CMK (cell line): ENCODE measurements at regions not wholly inside any gene's neighbourhood (a gene's known extent, or its start where the extent isn't known, plus 50 kb on each side); places are given as distances from the start of the nearest gene placed in this dataset.

Experiments
- DNase-seq: peaks from one replicate; pipeline ENCODE4 v3.0.0-alpha.2; 2010; ENCODE audit warnings: low read depth

DNA sequence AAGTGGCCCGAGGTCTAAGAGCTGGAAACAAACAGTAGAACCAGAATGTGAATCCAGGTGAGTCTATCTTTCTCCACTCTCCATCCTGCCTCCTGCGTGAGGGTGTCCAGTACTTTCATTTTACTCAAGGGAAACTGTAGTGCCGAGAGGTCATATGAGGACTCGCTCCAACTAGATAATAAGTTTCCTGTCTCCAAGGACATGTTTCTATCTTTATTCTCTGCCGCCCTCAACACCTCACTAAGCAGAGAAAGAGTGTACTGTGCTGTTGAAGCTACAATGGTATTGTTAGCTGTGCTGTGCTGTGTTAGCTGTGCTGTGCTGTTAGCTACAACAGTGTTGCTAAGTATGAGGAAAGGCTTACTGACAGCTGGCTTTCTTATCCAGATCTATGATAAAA, 137.9 kb upstream of the COL8A1 start:
- DNase-seq, result no peak

- DNase-seq, result no peak
These were observed 138.9 kb upstream of the COL8A1 start for GRCh38 chr3:99499235-99500158.

DNA sequence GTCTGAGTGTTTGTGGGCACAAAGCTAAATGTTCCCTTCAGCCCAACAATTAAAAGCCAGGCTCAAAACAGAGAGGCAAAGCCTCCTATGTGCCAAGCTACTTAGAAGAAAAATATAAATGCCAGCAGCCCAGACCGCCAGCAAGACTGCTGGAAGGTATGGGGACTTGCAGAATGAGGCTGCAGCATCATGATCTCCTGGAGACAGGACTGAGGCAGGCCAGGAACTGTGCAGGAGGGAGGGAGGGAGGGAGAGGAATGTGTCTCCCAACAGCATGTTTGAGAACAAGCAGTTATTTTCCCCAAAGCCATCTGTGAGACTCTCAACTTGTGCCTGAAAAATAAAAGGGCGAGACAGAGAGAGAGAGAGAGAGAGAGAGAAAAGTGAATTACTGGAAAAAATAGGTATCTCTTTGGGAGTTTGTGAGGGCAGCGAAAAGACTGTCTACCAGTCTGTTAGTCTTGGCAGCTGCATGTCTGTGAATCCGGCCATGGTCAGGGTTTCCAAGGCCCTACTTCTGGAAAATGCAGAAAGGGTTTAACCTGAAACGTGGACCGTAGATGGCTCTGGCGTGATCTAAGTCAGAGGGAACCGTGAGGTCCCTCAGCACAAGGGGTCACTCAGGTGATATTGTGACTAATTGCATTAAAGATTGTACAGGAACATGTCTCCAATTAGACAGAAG, 139.7 kb upstream of the COL8A1 start:
- no peak for DNase-seq

DNA sequence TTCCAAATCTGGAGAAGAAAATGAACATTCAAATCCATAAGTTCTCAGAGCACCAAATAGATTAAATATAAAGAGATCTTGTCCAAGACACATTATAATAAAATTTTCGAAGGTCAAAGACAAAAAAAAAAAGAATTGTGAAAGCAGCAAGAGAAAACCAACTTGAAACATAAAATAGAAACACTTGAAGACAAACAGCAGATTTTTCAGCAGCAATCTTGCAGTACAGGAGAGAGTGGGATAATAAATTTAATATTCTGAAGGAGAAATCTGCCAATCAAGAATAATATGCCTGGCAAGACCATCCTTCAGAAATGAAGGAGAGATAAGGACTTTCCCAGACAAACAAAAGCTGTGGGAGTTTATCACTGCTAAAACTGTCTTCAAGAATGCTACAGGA, 150.5 kb upstream of the COL8A1 start:
- no peak for DNase-seq

GRCh38 chr3:99485286-99485685, 153.1 kb upstream of the COL8A1 start:
- no peak for DNase-seq

DNA sequence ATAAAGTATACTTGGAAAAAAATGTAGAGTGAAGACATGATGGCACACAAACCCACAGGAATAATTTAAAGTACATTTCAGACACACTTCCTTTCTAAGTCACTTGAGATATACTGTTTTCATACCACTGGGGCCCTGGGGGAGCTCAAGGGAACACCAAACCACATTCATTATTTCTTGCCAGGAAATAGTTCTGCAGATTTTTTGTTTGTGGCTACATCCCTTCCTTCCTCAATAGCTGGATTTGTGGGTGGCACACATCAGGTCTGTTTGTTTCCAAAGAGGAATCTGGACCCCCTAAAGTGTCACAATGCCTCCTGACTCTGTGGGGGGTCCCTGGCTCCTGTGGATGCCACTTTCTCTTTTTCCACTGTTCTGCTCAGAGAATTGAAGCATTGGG, 153.5 kb upstream of the COL8A1 start:
- no peak for DNase-seq

DNA sequence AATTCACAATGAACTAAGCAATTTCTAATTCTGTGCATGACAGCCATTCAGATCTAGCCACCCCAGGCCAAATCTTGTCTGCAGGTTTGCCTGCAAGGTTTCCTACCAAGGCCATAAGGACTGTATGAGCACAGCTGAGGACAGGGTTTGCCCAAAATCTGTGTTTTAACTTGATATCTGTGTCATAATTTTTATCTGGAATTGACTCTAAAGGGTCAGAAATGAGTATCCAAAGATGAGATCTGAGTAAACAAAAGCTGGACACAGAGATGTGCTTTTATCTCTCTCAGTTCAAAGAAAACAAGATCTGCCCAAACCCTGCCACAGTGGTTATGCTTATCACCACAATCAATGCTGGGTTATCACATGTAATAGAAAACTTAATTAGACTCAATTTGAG, 154.6 kb upstream of the COL8A1 start:
- DNase-seq, result no peak

- DNase-seq, result no peak
These were observed 156.2 kb upstream of the COL8A1 start for GRCh38 chr3:99482191-99482590.

GRCh38 chr3:99481561-99481960, 156.8 kb upstream of the COL8A1 start:
- no peak for DNase-seq

GRCh38 chr3:99479768-99480167, 158.6 kb upstream of the COL8A1 start:
- DNase-seq, result no peak

DNA sequence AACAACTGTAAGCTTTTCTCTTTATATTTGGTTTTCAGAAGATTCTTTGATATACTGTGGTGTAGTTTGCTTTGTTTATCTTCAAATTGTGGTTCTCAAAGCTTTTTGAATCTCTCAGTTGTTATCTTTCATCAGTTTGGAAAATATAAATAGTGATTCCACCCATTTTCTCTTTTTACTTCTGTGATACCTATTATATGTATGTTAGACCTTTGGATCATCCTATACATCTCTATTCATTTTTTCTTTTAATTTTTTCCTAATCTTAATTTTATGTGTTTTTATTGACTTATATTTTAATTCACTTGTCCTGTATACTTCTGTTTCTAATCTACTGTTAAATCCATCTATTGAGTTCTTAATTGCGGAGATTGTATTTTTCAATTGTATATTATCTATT, 160.7 kb upstream of the COL8A1 start:
- DNase-seq, result no peak

DNA sequence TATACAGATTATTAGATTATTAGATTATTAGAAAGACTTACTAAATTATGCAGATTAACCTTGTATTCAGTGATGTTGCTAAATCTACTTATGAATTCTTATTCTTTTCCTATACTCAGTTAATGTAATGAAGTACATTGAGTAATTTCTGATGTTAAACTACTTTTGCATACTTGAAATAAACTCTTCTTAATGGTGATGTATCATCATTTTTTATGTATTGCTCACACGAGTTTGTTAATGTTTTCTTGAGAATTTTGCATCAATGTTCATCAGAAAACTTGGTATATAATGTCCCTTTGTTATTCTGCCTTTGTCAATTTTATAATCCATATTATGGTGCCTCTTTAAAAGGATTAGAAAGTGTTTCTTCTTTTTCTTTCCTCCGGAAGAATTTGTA, 163.2 kb upstream of the COL8A1 start:
- no peak for DNase-seq

DNA sequence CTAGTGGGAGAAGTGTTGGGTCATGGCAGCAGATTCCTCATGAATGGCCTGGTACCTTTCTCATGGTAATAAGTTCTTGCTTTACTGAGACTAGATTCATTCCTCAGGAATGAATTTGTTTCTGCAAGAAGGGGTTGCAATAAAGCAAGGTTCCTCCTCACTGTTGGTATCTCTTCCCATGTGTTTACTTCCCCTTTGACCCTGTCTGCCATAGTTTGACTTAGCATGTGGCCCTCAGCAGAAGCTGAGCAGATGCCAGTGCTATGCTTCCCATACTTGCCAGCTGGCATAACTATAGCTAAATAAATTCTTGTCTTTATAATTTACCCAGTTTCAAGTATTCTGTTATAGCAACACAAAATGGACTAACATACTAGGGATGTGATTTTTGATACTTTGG, 163.6 kb upstream of the COL8A1 start:
- DNase-seq, result no peak

GRCh38 chr3:99473321-99473751, 165.1 kb upstream of the COL8A1 start:
- DNase-seq, result no peak

DNA sequence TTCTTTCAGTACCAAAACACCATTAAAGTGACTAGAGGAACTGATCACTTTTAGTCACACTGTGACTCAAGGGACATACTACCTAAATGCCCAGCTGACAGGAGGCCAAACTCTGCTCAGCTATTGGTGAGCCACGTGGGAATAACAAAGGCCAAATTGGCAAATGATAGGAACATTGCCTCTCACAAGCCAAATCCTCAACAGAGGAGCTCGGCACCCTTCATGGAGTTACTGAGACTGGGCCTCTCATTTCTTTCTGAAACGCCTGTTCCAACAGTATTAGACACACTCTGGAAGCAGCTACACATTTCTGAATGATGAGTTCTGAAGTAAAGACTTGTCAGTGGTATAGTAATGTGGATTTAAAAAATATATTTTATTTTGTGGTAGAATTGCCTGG, 166.0 kb upstream of the COL8A1 start:
- no peak for DNase-seq

DNA sequence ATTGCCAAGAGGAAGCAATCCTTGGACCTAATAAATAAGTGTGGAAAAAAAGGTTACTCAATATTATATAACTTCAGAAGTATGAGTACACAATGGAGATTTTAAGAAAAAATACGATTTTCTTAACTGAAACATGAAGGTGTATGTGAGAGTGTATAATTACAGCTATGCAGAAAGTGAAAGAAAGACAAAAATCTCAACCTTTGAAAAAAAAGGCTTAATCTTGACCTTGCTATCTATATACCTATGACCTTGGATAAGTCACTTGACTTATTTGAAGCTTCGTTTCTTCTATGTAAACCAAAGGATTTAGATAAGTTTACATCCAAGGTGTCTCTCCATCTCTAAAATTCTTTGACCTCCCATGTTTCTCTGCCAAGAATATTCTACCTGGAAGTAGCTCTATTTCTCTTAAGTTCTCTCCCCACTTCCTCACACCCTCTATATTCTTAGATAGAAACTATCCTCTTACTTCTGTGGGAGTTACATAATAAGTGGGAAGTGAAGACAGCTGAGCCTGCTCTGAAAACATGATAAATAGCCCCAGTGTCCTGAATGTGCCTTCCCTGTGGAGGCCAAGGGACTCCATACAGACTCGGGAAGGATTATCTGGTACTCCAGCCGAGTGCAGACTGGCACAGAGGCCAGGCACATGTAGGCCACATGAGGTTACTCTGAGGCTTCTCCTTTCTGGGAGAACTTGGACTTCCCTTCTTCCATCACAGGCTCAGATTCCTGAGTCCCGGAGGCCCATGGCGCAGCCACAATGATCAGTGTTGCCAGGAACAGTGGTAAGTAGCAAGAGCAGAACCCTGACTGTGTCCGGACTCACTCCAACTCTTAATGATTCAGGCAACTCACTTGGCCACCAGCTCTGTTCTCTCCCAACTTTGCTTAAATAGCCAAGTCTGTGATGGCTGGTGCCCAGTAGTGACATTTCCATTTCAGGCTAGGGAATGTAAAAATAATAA, 166.8 kb upstream of the COL8A1 start:
- DNase-seq, result no peak

- DNase-seq, result no peak
These were observed 167.6 kb upstream of the COL8A1 start for GRCh38 chr3:99470841-99471240.

DNA sequence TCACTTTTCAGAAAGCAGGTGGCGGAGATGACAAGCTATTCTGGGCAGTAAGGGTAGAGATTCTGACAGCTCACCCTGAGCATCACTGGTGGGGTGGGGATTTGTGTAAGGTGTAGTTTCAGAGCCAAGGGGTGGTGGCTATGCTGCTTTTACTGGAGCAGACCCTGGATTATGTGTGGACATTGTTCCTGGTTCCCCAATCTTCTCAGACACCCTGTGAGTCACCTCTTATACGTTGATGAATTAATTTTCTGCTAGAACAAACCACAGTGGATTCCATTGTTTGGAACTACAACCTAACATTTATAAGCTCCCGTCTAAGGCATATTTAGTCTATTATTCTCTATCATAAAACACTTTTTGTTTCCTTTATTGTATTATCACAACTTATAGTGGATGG, 169.5 kb upstream of the COL8A1 start:
- no peak for DNase-seq

- DNase-seq, result no peak
These were observed 171.0 kb upstream of the COL8A1 start for GRCh38 chr3:99467420-99467819.

- DNase-seq, result no peak
These were observed 172.1 kb upstream of the COL8A1 start for GRCh38 chr3:99466331-99466730.

DNA sequence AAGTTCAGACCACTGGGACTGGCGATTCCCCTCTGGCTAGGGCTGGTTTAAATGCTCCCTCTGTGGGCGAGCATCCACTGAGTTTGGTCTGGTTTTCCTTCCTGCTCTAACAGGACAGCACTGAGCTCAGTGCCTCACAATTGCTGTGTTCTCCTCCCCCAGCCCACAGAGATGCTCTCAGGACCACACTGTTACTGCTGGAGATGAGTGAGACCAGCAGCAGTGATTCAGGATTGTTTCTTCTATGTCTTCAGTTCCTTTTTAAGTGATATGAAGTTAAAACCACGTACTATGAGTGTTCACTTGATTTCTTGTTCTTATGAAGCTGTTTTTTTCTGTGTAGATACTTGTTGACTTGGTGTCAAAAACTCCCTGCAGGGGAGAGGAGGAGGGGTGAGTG, 180.4 kb upstream of the COL8A1 start:
- DNase-seq, result no peak

GRCh38 chr3:99442599-99442998, 195.8 kb upstream of the COL8A1 start:
- no peak for DNase-seq
